T-helper 17 cell (primary cell): ENCODE measurements at regions not wholly inside any gene's neighbourhood (a gene's known extent, or its start where the extent isn't known, plus 50 kb on each side); places are given as distances from the start of the nearest gene placed in this dataset.
A peak's percentile ranks its signal among the peaks of the same experiment; 100 is the strongest.

Experiments used
- ATAC-seq: fragments of 150-1000 bp; cut with Tn5 transposase; 2 replicates; pipeline ENCODE4 v1.10.0; 2021; ENCODE audit warnings: mild to moderate bottlenecking, moderate library complexity
- DNase-seq, 3 donors: peaks; one replicate each; pipeline versions ENCODE4 v3.0.0 to v3.0.0-alpha.2; 2020 to 2021
- H3K9me3 ChIP-seq: one replicate; pipeline ENCODE4 v1.7.0; 2013; ENCODE audit warnings: low read length, mild to moderate bottlenecking; ENCODE audit not compliant: control insufficient read depth, poor library complexity, severe bottlenecking
- H3K27ac Mint-ChIP-seq: one replicate; pipeline ENCODE4 v1.8.0; 2022; ENCODE audit warnings: mild to moderate bottlenecking, moderate library complexity, mixed read lengths
- H3K27me3 Mint-ChIP-seq: one replicate; pipeline ENCODE4 v1.8.0; 2022; ENCODE audit warnings: mixed read lengths
- H3K36me3 Mint-ChIP-seq: one replicate; pipeline ENCODE4 v1.8.0; 2022; ENCODE audit warnings: low read depth, mixed read lengths
- H3K4me1 Mint-ChIP-seq: one replicate; pipeline ENCODE4 v1.8.0; 2022; ENCODE audit warnings: mild to moderate bottlenecking, mixed read lengths
- H3K4me3 Mint-ChIP-seq: one replicate; pipeline ENCODE4 v1.8.0; 2022; ENCODE audit warnings: mild to moderate bottlenecking, moderate library complexity, mixed read lengths

- Mint-ChIP-seq H3K27me3 (peaks cover 12% of the 10 kb centered on the region), H3K27ac (no peak overlapping the region), H3K4me1 (no peaks in the 10 kb centered on the region), H3K4me3 (no peak overlapping the region), H3K36me3 (no peaks in the 10 kb centered on the region)
- ATAC-seq, result no peak
- no peaks in the 10 kb centered on the region for H3K9me3 ChIP-seq
- DNase-seq, result no peak
These were observed 66.5 kb downstream of the RNF6 start for GRCh38 chr13:26155568-26155967.

- no peak for ATAC-seq
- DNase-seq, result no peak
- Mint-ChIP-seq H3K36me3 (no peaks in the 10 kb centered on the region), H3K4me1 (no peaks in the 10 kb centered on the region), H3K4me3 (no peak overlapping the region), H3K27me3 (peaks cover 7% of the 10 kb centered on the region), H3K27ac (peak overlapping the region; percentile 67)
- H3K9me3 ChIP-seq, result no peaks in the 10 kb centered on the region
These were observed 82.0 kb upstream of the SHISA2 start for GRCh38 chr13:26133851-26134250.

GRCh38 chr13:26133286-26133685, 81.5 kb upstream of the SHISA2 start:
- no peak overlapping the region for H3K4me3 Mint-ChIP-seq
- ATAC-seq (no peak), DNase-seq (no peak)
- H3K27ac Mint-ChIP-seq, result peak overlapping the region; percentile 67
- H3K9me3 ChIP-seq, result no peaks in the 10 kb centered on the region
- no peaks in the 10 kb centered on the region for H3K4me1 Mint-ChIP-seq
- no peaks in the 10 kb centered on the region for H3K36me3 Mint-ChIP-seq
- H3K27me3 Mint-ChIP-seq, result peaks cover 7% of the 10 kb centered on the region

DNA sequence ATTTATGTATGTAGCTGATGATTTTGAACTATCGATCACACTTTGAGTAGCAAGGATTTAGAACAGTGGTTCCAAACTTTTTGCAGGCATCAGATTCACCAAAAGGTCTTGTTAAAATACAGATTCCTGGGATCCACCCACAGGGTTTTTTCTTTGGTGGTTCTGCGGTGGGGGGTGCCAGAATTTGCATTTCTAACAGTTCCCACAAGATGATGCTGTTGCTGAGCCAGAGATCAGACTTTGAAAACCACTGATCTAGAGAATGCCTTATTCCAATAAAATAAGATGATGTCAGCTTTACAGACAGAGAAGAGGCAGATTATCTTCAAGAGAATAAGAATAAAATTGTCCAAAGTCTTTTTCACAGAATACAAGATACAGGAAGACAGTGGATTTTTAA, 80.9 kb upstream of the SHISA2 start:
- no peak overlapping the region for H3K4me3 Mint-ChIP-seq
- no peak overlapping the region for H3K27ac Mint-ChIP-seq
- DNase-seq (no peak), ATAC-seq (no peak)
- peaks cover 7% of the 10 kb centered on the region for H3K27me3 Mint-ChIP-seq
- H3K36me3 Mint-ChIP-seq, result no peaks in the 10 kb centered on the region
- H3K4me1 Mint-ChIP-seq, result no peaks in the 10 kb centered on the region
- no peaks in the 10 kb centered on the region for H3K9me3 ChIP-seq

DNA sequence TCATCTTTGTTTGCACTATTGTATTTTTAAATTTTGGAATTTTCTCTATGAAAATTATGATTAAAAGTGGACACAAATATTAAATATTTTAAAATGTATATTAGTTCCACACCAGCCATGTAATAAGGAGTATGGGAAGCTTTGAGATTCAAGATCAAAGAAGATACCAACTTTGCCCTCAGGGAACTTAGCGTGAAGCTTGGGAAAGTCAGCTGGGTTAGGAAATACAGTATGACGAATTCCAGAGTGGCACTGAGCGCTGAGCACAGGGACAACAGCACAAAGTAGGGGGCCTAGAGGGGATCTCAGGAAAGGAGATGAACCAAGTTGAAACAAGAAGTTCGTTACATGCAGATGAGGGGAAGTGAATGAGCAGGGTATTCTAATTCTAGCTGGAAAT, 76.9 kb upstream of the SHISA2 start:
- H3K4me3 Mint-ChIP-seq, result no peak overlapping the region
- H3K27me3 Mint-ChIP-seq, result peaks cover 7% of the 10 kb centered on the region
- no peaks in the 10 kb centered on the region for H3K36me3 Mint-ChIP-seq

GRCh38 chr13:26117620-26118019, 65.8 kb upstream of the SHISA2 start:
- Mint-ChIP-seq H3K4me1 (no peaks in the 10 kb centered on the region), H3K4me3 (no peak overlapping the region), H3K27me3 (peaks cover 48% of the 10 kb centered on the region), H3K27ac (no peak overlapping the region), H3K36me3 (no peaks in the 10 kb centered on the region)
- ATAC-seq (no peak), DNase-seq (no peak)
- H3K9me3 ChIP-seq, result no peaks in the 10 kb centered on the region

More for the DNA sequence above, 76.9 kb upstream of the SHISA2 start:
- Mint-ChIP-seq H3K4me1 (no peaks in the 10 kb centered on the region), H3K27ac (no peak overlapping the region)
- ATAC-seq, result no peak
- H3K9me3 ChIP-seq, result no peaks in the 10 kb centered on the region
- DNase-seq, result no peak

- peaks cover 40% of the 10 kb centered on the region for H3K27me3 Mint-ChIP-seq
- no peak overlapping the region for H3K4me3 Mint-ChIP-seq
- no peak overlapping the region for H3K27ac Mint-ChIP-seq
- no peak for DNase-seq
- ATAC-seq, result no peak
- H3K36me3 Mint-ChIP-seq, result no peaks in the 10 kb centered on the region
- H3K9me3 ChIP-seq, result no peaks in the 10 kb centered on the region
- H3K4me1 Mint-ChIP-seq, result no peaks in the 10 kb centered on the region
These were observed 61.0 kb upstream of the SHISA2 start for GRCh38 chr13:26112843-26113242.

DNA sequence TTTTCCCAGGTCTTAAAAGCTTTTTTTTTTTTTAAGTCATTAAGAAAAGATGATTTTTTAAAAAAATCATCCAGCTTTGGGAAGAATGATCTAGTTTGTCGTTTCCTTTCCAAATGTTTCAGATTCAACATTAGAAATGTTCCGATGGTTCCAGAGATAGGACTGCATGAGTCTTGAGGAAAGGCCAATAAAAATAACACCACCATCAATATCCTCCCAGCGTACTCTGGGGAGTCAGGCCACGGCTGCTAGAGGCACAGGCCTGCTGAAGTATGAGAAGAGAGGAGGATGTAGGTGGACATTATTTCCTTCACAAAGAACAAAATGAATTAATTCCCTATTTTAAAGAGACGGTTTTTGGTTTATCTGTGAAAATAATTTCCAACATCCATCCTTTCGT, 60.0 kb upstream of the SHISA2 start:
- H3K4me1 Mint-ChIP-seq, result no peaks in the 10 kb centered on the region
- ATAC-seq (no peak), DNase-seq (no peak)
- no peaks in the 10 kb centered on the region for H3K9me3 ChIP-seq
- H3K27me3 Mint-ChIP-seq, result peaks cover 34% of the 10 kb centered on the region
- no peaks in the 10 kb centered on the region for H3K36me3 Mint-ChIP-seq
- H3K4me3 Mint-ChIP-seq, result no peak overlapping the region
- H3K27ac Mint-ChIP-seq, result no peak overlapping the region
